GM18870 (cell line): ENCODE measurements at regions not wholly inside any gene's neighbourhood (a gene's known extent, or its start where the extent isn't known, plus 50 kb on each side); places are given as distances from the start of the nearest gene placed in this dataset.

ENCODE experiments used
- ATAC-seq: cut with Tn5 transposase; IDR thresholded peaks from one replicate; pipeline ENCODE4 v1.9.1; 2021; ENCODE audit warnings: moderate library complexity; ENCODE audit not compliant: unreplicated experiment

DNA sequence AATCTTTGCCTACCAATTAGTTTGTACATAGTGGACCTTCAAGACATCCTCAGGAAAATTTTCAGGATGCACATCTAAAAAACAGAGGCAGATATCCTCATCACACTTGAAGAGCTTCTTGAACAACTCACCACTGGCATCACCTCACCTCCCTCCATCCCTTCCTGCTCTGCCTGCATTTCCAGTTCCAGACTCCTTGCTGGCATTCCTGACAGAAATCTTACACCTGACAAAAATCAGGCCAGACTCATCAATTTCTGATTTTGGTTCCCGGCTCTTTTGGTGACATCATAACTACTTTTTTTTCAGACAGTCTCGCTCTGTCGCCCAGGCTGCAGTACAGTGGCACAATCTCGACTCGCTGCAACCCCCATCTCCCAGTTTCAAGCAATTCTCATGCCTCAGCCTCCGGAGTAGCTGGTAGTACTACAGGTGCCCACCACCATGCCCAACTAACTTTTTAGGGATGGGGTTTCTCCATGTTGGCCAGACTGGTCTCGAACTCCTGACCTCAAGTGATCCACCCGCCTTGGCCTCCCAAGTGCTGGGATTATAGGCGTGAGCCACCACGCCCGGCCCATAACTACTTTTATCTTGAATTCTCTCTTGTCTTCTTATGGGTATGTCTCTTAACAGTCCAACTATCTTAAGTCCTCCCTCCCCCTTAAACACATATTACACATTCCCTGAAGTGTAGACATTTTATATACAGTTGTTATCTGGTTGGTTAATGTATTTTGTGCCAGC, 216.6 kb upstream of the IL12A start:
- no peak for ATAC-seq

DNA sequence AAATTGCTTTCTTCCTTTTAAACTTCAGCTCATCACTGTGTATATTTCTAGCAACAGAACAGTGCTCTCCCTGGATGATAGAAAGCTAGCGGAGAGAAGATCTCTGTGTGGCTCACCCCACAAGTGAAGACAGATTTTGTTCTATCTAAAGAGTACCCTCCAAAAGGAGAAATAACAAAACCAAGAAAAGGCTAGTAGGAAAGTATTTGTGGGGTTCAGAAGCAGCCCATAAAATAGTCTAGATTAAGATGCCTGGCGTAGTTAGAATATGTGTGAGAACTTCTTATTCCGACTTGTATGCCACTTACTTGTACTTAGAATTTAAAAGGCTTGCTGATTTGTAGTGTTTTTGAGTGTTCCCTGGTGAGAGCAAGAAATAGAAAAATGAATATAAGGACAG, 214.9 kb upstream of the IL12A start:
- ATAC-seq, result no peak

DNA sequence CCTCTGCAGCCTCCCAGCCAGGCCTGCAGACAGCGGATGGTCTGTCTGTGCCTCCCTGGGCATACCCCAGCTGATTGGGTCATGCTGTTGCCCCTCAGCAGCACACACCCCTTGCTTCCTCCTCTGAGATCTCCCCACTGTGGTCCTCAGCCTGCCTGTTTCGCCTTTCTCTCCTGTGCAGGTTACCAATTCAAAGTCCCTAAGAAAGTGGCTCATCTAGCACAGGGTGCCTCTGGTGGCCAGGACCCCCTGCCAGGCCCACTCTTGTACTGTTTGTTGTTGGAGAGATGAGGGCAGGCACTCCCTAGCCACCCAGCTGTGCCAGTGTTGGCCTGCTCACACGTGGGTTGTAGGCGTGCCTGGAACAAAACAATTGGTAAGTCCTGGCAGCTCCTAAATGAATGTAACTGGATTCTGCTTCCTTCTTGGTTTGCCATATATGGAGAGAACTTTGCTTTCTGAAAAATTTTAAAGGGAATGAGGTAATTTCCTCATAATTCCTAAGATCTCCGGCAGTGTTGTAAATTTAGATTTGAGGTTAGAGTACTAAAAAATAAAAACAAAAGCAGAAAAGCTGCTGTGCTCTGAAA, 213.2 kb upstream of the IL12A start:
- ATAC-seq, result no peak

DNA sequence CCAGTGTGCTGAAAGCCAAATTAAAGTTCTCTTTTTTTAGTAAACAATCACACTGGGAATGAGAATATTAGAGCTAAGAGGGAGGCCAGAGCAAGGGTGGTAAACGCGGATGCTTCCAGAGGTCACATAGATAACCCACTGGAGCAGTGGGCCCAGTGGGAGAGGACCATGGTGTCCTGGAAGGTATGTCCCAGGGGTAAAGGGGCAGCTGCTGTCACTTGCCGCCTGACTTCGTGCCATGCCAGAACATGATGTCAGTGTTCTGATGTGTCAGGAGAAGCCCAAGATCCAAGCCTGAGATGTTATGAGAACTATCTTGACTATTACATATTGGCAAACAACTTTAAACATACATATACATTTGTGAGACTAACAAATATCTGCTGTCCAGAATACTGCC, 211.9 kb upstream of the IL12A start:
- ATAC-seq, result no peak

DNA sequence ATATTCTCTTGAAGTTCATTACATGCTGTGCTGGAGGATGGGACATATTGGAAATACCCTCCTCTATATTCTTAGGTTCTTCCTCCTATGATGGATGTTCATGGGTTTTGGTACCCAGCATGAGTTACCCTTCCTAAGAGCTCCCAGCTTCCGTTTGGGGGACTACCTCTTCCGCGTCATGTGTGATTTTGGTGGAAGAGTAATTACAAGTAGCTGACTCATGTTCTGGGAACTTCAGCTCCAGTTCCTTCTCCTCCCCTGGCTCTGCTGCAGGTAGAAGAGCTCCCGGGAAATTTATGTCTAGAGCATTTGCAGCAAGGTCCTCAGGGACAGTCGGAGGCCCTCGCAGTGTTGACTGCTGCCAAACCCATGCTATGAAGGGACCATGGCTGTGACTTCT, 208.8 kb upstream of the IL12A start:
- no peak for ATAC-seq

DNA sequence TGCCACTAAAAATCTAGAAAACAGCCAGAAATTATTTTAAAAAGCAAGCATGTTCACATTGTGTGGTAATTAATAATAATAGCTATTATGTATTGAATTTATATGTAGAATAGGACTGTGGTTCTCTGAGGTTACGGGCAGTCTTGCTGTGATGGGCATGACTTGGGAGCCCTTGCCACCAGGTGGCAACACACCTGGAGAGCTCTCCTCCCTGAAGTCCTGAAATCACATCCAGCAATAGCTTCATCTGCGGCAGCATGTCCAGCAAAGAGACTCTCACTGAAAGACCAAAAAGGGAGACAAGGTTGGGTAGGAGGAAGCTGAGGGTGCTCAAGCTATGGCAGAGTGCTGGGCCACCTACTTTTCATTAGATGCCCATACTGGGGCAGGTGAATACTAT, 206.8 kb upstream of the IL12A start:
- ATAC-seq, result no peak

DNA sequence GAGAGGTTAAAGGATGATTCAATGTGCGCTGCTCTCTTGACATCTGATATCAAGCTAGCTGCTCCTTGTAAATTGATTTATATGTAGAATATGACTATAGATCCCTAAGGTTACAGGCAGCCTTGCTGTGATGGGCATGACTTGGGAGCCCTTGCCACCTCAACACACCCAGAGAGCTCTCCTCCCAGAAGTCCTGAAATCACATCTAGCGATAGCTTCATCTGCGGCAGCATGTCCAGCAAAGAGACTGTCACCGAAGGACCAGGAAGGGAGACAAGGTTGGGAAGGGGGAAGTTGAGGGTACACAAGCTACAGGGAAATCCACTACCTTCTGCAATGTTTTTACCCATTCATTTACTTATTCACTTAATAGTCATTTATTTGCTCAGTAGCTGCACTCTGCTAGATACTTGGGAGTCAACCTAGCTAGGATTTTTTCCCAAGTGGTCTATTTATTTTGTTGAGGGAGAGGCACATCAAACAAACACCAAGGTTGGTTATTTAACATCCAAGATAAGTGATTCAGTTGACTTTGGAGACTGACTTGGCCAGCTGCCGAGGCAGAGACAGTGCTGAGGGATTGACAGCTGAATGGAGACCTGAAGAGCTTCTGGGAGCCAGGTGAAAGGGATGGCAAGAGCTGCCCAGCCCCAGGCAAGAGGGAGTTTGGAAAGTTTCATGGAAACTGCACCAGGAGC, 205.8 kb upstream of the IL12A start:
- no peak for ATAC-seq

DNA sequence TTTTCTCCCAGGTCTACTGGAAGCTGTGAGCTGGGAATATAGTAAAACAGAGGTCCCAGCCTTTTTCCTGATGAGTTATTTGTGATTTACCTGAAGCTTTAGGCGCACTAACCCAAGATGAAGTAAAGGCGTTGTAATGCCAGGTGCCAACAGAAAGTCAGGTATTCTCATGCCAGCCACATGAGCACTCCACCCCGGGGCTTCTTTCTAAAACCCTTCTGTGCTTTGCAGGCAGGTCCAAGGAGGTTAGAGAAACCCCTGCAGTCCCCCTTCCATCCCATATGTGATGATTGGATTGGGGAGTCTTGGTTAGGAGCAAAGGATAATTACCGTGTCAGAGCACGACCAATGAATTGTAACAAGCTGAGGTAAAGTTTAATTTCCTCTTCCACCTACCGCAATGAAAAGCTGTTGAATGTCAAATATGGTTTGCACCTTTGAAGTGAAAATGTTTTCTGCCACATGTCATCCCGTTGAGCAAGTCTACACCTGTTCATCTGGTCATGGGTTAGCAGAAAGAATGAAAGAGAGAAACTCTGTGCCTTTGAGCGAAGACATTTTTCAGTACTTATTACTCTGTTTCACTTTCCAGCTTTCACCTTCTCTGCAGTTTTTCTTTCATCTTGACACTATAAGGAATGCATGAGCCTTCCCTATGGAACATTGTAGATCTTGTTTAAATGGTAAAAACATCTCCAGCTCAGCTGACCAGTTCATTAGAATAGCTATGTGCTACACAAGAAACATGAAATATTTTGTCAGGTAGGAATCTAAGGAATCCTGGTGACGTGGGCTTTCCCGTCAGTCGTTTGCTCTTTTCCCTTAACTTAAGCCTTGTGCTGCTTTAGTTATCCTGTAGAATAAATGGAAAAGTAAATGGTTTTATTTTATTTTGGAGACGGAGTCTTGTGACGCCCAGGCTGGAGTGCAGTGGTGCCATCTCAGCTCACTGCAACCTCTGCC, 204.6 kb upstream of the IL12A start:
- ATAC-seq, result peak; percentile 84

DNA sequence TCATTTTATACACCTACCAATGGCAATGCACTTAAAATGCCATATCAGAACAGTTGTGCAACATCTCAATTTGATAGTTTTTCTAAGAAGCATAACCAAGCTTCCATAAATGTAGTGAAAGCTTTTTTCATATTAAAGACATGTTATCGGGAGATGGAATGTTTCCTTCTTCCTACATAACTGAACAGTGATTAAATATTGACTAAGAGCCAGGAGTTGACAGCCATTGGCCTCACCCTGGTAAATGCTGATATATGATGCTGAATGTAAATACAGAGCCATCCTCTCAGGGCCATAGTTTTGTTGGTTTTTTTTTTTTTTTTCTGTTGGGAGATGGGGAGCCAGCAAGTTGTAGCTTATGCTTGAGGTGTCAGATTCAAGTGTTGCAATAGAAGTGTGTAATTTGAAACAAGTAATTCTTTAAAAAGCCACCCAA, 203.3 kb upstream of the IL12A start:
- no peak for ATAC-seq

DNA sequence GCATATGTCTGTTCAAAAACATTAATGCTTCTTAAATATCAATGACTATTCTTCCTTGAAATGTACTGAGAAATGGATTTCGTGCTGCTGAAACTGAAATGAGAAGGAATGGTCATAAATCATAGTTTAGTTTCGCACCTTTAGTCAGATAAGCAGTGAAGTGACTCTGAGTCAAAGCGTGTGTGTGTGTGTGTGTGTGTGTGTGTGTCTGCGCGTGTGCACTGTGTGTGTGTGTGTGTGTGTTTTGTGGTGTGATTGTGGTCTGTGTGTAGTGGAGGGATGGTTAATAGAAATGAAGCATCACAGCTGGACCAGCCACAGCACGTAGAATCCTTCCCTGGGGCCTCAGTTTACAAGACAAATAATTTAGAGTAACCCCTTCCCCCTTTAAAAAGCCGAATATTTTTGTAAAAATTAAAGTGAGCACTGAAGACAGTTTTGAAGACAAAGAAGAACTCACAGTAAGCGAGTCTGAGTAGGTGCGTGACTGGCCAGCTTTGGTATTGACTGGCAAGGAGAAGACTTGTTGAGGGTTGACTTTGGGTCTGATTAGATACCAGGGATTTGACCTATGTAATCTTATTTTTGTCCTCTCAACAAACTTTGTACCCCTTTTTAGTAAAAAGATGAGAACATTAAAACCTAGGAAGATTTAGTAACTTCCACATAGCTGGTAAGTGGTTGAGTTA, 202.0 kb upstream of the IL12A start:
- no peak for ATAC-seq

DNA sequence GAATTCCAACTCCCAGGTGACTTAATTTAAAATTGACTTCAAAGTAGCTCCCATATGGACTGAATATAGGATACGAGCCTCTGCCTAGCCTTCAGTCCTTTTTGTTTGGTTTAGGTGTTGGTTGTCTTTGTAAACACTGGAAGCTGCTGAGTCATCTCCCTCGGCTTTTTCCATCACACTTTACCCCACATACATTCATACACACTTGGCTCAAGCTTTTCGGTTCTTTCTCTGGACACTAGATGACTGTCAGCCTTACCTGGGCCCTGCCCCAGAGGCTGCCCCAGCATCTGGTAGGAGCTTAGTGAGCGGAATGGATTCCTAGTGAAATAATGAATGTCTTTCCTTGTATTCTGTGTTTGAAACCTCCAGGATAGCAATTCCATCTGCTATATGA, 201.5 kb upstream of the IL12A start:
- no peak for ATAC-seq

DNA sequence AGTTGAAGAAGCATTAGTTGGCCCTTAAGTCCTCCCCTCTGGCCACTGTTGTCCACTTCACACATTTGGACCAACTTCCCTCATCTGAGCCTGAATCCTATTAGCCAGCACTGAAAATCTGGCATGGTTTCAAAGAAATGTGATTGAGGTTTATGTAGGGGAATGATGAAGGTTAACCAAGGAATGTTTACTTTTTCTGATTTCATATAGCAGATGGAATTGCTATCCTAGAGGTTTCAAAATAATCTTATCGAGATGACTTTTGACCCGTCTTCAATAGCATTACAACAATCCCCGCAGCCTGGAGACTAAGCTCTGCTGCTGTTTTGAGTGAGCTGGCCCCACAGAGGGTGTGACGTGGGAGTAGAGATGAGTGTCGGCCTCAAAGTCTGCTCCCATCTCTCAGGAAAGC, 200.8 kb upstream of the IL12A start:
- ATAC-seq, result no peak

DNA sequence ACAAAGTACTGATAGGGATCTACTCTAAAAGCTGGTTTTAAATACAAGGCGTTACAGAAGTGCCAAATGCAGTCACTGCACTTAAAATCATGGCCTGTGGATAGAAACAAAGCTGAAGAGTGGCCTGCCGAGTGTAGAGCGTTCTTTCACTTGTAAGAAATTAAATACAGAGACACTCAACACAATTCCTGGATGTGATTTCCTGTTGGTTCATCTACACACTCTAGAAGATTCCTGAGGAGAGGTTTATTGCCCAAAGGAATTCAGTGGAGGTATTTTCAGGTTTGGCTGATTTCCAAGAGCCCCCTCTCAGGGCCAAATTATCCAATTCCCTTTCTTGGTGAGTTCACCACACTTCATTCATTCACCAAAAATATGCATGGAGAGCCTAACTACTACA, 200.3 kb upstream of the IL12A start:
- no peak for ATAC-seq

DNA sequence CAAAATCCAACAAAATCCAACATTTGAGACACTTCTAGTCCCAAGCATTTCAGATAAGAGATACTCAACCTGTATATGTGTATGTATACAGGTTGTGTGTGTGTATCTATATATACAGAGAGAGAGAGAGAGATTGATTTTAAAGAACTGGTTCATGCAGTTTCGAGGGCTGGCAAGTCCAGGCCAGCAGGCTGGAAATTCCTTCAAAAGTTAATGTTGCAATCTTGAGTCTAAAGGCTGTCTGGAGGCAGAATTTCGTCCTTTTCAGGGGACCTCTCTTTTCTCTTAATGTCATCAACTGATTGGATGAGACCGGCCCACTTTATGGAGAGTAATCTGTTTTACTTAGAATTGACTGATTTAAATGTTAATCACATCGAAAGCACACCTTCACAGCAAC, 199.6 kb upstream of the IL12A start:
- ATAC-seq, result no peak

DNA sequence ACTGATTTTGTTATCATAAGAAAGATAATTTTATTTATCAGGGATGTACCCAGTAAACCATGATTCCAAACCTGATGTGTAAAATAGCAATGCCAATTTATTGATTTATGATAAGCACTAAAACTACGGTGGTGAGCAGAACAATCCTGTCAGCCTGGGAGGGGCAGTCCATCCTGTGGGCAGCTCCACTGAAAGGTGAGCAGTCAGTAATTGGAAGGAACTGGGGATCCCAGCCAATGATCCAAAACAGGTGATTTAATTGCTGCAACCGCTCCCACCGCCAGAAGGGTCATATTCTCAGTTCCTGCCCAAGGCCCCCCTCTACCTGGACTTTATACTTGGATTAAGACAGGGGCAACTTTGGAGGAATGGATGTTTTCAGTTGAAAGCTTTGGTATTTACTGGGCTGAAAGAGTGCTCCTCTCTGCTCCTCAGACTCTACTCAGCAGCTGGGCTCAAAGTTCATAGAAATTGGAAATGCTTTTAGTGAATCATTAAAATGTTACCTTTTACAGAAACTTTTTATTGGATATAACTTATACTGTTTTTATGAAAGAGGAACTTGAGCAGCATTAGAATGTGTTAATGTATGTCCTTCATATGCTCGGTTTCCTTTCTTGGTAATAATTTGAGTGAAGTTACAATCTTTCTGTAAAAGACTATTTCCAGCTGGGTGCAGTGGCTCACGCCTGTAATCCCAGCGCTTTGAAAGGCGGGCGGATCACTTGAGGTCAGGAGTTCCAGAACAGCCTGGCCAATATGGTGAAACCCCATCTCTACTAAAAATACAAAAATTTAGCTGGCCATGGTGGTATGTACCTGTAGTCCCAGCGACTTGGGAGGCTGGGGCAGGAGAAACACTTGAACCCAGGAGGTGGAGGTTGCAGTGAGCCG, 198.6 kb upstream of the IL12A start:
- no peak for ATAC-seq

DNA sequence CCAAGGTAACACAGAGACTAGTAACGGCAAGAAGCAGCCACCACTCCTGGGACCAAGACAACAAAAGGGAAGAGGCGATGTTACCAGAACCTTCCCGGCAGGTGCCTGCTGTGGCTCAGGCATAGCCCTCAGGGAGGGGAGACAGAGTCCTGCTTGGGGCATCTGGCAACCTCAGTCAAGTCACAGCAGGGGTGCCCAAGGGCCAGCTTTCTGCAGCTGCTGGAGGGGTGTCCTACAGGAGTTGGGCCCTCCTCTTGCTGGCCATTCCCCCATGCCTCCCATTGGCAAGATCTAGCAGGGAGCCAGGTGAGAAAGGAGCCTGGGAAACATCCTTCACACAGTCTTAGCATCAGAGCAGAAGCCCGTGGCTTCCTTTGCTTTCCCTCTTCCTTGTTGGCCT, 197.3 kb upstream of the IL12A start:
- no peak for ATAC-seq

DNA sequence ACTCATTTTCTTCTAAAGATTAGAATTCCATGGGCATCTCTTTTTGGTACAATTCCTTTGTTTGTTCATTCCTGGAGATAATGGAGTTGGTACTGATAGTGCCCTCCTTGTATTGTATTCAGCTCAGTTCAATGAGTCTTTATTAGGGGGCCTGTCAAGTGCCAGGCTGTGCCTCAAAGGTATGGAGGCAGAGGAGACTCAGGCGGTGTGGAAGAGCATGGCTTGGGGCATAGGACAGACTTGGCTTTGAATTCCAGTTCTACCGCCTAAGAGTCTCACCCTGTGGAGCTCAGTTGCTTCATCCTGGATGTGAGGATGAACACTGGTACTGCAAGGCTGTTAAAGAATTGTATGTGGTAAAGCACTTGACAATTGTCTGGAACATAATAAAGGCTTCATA, 196.6 kb upstream of the IL12A start:
- no peak for ATAC-seq

DNA sequence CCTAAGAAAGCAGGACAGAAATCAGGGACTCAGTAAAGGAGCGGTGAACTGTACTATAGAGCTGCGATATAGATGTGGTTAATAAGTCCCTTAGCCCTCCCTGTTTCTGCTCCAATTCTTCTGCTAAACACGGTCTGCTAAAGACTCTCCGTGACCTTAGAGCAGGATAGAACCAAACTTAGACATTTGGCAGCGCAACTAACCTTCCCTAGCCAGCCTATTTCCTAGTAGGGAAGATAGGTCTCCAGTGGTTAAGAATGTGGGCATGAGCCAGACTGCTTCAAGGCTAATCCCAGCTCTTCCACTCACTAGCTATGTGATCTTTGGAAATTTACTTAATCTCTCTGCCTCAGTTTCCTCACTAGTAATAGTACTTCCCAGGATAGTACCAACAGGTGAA, 193.6 kb upstream of the IL12A start:
- ATAC-seq, result no peak

DNA sequence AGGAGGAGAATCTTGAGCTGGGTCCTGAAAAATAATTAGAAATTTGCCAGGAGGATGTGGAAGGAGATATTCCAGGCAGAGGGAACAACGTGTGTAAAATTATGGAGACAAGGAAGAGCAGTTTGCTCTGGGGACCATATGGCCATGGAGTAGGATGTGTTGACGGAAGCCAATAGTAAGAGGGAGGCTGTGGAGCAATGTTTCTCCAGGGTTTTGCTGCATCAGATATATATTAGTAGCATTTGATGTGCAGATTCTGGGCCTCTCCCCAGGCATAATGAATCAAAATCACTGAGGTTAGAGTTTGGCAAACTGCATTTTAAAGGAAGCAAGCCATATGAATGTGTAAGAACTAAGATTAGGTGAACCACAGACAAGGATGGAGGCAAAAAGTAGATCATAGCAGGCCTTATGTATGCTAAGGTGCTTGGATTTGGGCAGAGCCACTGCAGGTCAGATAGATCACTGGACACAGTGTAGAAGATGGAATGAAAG, 192.9 kb upstream of the IL12A start:
- ATAC-seq, result no peak
